ENCODE measurements at regions not wholly inside any gene's neighbourhood (a gene's known extent, or its start where the extent isn't known, plus 50 kb on each side); places are given as distances from the start of the nearest gene placed in this dataset.

DNA sequence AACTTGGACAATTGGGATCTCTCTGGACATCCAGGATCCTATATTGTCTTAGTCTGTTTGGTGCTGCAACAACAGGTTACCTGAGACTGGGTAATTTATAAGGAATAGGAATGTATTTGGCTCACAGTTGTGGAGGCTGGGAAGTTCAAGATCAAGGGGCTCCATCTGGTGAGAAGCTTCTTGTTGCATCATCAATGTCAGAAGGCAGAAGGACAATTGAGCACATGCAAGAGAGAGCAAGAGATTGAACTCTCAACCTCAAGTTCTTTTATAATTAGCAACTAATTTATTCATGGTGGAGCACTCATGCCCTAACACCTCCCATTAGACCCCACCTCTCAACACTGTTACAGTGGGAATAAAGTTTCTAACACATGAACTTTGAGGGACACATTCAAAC lies 124.7 kb upstream of the ETV3 start:
- TF ChIP-seq, protein P1, sequence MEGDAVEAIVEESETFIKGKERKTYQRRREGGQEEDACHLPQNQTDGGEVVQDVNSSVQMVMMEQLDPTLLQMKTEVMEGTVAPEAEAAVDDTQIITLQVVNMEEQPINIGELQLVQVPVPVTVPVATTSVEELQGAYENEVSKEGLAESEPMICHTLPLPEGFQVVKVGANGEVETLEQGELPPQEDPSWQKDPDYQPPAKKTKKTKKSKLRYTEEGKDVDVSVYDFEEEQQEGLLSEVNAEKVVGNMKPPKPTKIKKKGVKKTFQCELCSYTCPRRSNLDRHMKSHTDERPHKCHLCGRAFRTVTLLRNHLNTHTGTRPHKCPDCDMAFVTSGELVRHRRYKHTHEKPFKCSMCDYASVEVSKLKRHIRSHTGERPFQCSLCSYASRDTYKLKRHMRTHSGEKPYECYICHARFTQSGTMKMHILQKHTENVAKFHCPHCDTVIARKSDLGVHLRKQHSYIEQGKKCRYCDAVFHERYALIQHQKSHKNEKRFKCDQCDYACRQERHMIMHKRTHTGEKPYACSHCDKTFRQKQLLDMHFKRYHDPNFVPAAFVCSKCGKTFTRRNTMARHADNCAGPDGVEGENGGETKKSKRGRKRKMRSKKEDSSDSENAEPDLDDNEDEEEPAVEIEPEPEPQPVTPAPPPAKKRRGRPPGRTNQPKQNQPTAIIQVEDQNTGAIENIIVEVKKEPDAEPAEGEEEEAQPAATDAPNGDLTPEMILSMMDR (IDR thresholded peaks at IDR 0.05; ENCODE audit: low read depth, low read length), result no peak
- TF ChIP-seq EZH2phosphoT487 (IDR thresholded peaks at IDR 0.05; ENCODE audit: low read depth), result no peak

Measured in OCI-LY3 (cell line).